ENCODE measurements at regions not wholly inside any gene's neighbourhood (a gene's known extent, or its start where the extent isn't known, plus 50 kb on each side); places are given as distances from the start of the nearest gene placed in this dataset.
A peak's percentile ranks its signal among the peaks of the same experiment; 100 is the strongest.

- Histone ChIP-seq H3K36me3 (ENCODE audit: control insufficient read depth in 2 of 4, insufficient read depth in 4 of 4, low read length in 3 of 4) (0 out of 8 replicates have a peak, but pooled peaks cover 0 to under 1% (median 0%) of the 10 kb centered on the region in 4 experiments), H3K23me2 (ENCODE audit: low read depth, low read length) (no peaks in the 10 kb centered on the region), H3K4ac (replicated peaks; ENCODE audit: insufficient read length, low read depth, low read length) (no peak overlapping the region), H2BK20ac (ENCODE audit: low read length) (no peak overlapping the region; the same call in 1 of the 2 replicates), H3K79me1 (ENCODE audit: low read depth, low read length) (no peaks in the 10 kb centered on the region), H3K27me3 (replicated peaks in 1 of 4; ENCODE audit: control insufficient read depth in 3 of 4, extremely low read depth in 1 of 4, insufficient read depth in 3 of 4, low read length in 3 of 4) (no peaks in the 10 kb centered on the region), H3K9me3 (ENCODE audit: insufficient read depth in 2 of 2, low read depth in 1 of 2, low read length in 1 of 2) (0 out of 4 replicates have a peak, but pooled peaks cover 1 to 3% of the 10 kb centered on the region in 2 experiments), H3K14ac (ENCODE audit: insufficient read length) (no peak overlapping the region), H4K91ac (replicated peaks; ENCODE audit: insufficient read length, low read length) (no peak overlapping the region), H3K18ac (ENCODE audit: extremely low read depth, low read length) (no peak overlapping the region; the same call in 1 of the 2 replicates), H4K5ac (ENCODE audit: insufficient read length, low read depth, low read length) (peak overlapping the region; percentile 24), H3K79me2 (ENCODE audit: control insufficient read depth in 1 of 2, insufficient read depth in 2 of 2, low read length in 2 of 2) (no peaks in the 10 kb centered on the region), H4K20me1 (replicated peaks in 1 of 2; ENCODE audit: control insufficient read depth in 1 of 2, insufficient read depth in 2 of 2, low read length in 2 of 2) (no peaks in the 10 kb centered on the region), H2BK5ac (ENCODE audit: low read depth, low read length) (no peak overlapping the region), H3K56ac (replicated peaks; ENCODE audit: insufficient read length, low read depth, low read length) (no peak overlapping the region), H4K8ac (ENCODE audit: extremely low read depth, insufficient read depth, low read length) (no peak overlapping the region), H2AFZ (ENCODE audit: low read length) (no peak overlapping the region), H2BK15ac (ENCODE audit: low read length) (no peak overlapping the region), H3K27ac (ENCODE audit: low read depth, low read length) (no peak overlapping the region), H3K9ac (replicated peaks in 1 of 4; ENCODE audit: extremely low read depth in 1 of 4, low read depth in 3 of 4, low read length in 3 of 4) (no peak overlapping the region), H3K4me2 (ENCODE audit: insufficient read depth in 1 of 2, low read depth in 2 of 2, low read length in 2 of 2) (no peak overlapping the region; a peak in 1 of 4 replicates), H2BK12ac (ENCODE audit: low read depth, low read length) (peak overlapping the region; percentile 45; the same call in 1 of the 2 replicates), H2BK120ac (replicated peaks; ENCODE audit: low read depth, low read length) (no peak overlapping the region), H3K4me1 (replicated peaks in 1 of 4; ENCODE audit: control insufficient read depth in 3 of 4, insufficient read depth in 4 of 4, low read length in 3 of 4) (peaks cover 1 to 17% (median 12%) of the 10 kb centered on the region in 4 experiments; a peak in 6 of 7 replicates), H2AK5ac (ENCODE audit: low read depth, low read length) (no peak overlapping the region), H3K4me3 (ENCODE audit: extremely low read depth in 1 of 4, insufficient read depth in 2 of 4, low read depth in 3 of 4, low read length in 4 of 4) (no peak overlapping the region), H3K23ac (ENCODE audit: insufficient read length) (no peak overlapping the region)
- ChIA-PET CTCF (ENCODE audit: partially characterized antibody) (interaction anchor here (0.9 kb wide), 1 partner anchor 41 kb away, joined by 3 read pairs; no protein-coding TSS in a partner anchor), POLR2A (ENCODE audit: partially characterized antibody) (no interaction called here)
- FAIRE-seq (no peak), DNase-seq (ENCODE audit: low read depth in 1 of 2, low spot score in 2 of 2) (no peak)
- 88% methylated on average over 7 of the region's 7 CpGs; no CpG with 5 or more reads in 1 of the 2 experiments for WGBS, 2 experiments (ENCODE audit: extremely low coverage in 1 of 2, insufficient coverage in 1 of 2, insufficient read length in 1 of 2, insufficient replicate concordance in 2 of 2, low coverage in 1 of 2, low lambda C conversion rate in 2 of 2, missing lambda C conversion rate in 1 of 2)
- no peak for TF ChIP-seq MAFK (IDR thresholded peaks at IDR 0.05; ENCODE audit: low read depth, low read length)
- peak; percentile 36 to 40 for TF ChIP-seq RAD21 (IDR thresholded peaks at IDR 0.05 in 1 of 2, conservative IDR thresholded peaks at IDR 0.05 in 1 of 2; ENCODE audit: low read depth in 2 of 2, low read length in 2 of 2)
Observed at GRCh38 chr2:122514451-122514996, 759.1 kb downstream of the TSN start.
